Keratinocyte (primary cell): ENCODE measurements at regions not wholly inside any gene's neighbourhood (a gene's known extent, or its start where the extent isn't known, plus 50 kb on each side); places are given as distances from the start of the nearest gene placed in this dataset.

Experiments
- DNase-seq: peaks from one replicate; pipeline ENCODE4 v3.0.0-alpha.2; 2011; ENCODE audit warnings: low read depth, missing footprints, low spot score
- FAIRE-seq: peaks from 2 replicates; lab custom pipeline; 2011; peaks lifted over from hg19 to GRCh38; lab: Jason Lieb, UNC
- H2AFZ ChIP-seq: 2 replicates; pipeline ENCODE4 v1.6.0; 2012; ENCODE audit warnings: low read length, control low read depth, inconsistent platforms; ENCODE audit not compliant: control insufficient read depth
- H3K27ac ChIP-seq: 2 replicates; pipeline ENCODE4 v1.5.1; 2011; ENCODE audit warnings: low read length; ENCODE audit not compliant: control insufficient read depth, insufficient read depth
- H3K27me3 ChIP-seq: 3 replicates; pipeline ENCODE4 v1.6.0; 2011; ENCODE audit warnings: low read length; ENCODE audit not compliant: control insufficient read depth, insufficient read depth; ENCODE audit errors: extremely low read depth
- H3K36me3 ChIP-seq, 2 experiments: 2 replicates in 1 of 2; 3 replicates in 1 of 2; pipeline ENCODE4 v1.5.1; 2011; ENCODE audit warnings: low read length in 2 of 2, mild to moderate bottlenecking in 1 of 2; ENCODE audit not compliant: control insufficient read depth in 2 of 2, insufficient read depth in 2 of 2; ENCODE audit errors: extremely low read depth in 1 of 2
- H3K4me1 ChIP-seq: 3 replicates; pipeline ENCODE4 v1.5.1; 2011; ENCODE audit warnings: low read length; ENCODE audit not compliant: control insufficient read depth, insufficient read depth; ENCODE audit errors: extremely low read depth
- H3K4me2 ChIP-seq: 3 replicates; pipeline ENCODE4 v1.6.0; 2011; ENCODE audit warnings: low read depth, low read length; ENCODE audit not compliant: control insufficient read depth, insufficient read depth; ENCODE audit errors: extremely low read depth
- H3K4me3 ChIP-seq, 3 experiments: fragments of 200-600 bp in 1 of 3; sonication (generic) in 1 of 3; 2 replicates in 2 of 3; 3 replicates in 1 of 3; pipeline ENCODE4 v1.5.1; 2011 to 2016; ENCODE audit warnings: low read length in 3 of 3, mild to moderate bottlenecking in 3 of 3, control low read depth in 2 of 3, inconsistent platforms in 1 of 3, low read depth in 1 of 3, mixed read lengths in 1 of 3, mixed run types in 1 of 3, moderate library complexity in 1 of 3; ENCODE audit not compliant: control insufficient read depth in 2 of 3, insufficient read depth in 2 of 3; ENCODE audit errors: extremely low read depth in 1 of 3
- H3K79me2 ChIP-seq: 2 replicates; pipeline ENCODE4 v1.6.0; 2012; ENCODE audit warnings: low read length; ENCODE audit not compliant: control insufficient read depth, insufficient read depth
- H3K9ac ChIP-seq: 3 replicates; pipeline ENCODE4 v1.6.0; 2011; ENCODE audit warnings: low read length; ENCODE audit not compliant: control insufficient read depth, insufficient read depth; ENCODE audit errors: extremely low read depth
- H3K9me1 ChIP-seq: 3 replicates; pipeline ENCODE4 v1.6.0; 2011; ENCODE audit warnings: low read length; ENCODE audit not compliant: control insufficient read depth, insufficient read depth; ENCODE audit errors: extremely low read depth
- H3K9me3 ChIP-seq: 2 replicates; pipeline ENCODE4 v1.5.1; 2012; ENCODE audit warnings: low read depth, low read length; ENCODE audit not compliant: control insufficient read depth
- H4K20me1 ChIP-seq: 3 replicates; pipeline ENCODE4 v1.6.0; 2011; ENCODE audit warnings: low read length; ENCODE audit not compliant: control insufficient read depth, insufficient read depth; ENCODE audit errors: extremely low read depth
- CTCF ChIP-seq, 3 experiments: IDR thresholded peaks in 1 of 3; conservative IDR thresholded peaks in 1 of 3; optimal IDR thresholded peaks in 1 of 3; 2 replicates in 2 of 3; 3 replicates in 1 of 3; pipeline versions ENCODE3 to v1.5.1; 2011; ENCODE audit warnings: low read length in 3 of 3, mild to moderate bottlenecking in 3 of 3, moderate library complexity in 2 of 3, control low read depth in 1 of 3, inconsistent platforms in 1 of 3; ENCODE audit not compliant: insufficient read depth in 2 of 3; ENCODE audit errors: extremely low read depth in 1 of 3
- EZH2 ChIP-seq: IDR thresholded peaks from one replicate; pipeline ENCODE4 v1.6.1; 2012; ENCODE audit warnings: inconsistent platforms, mild to moderate bottlenecking, low read length, moderate library complexity
- dilution Hi-C: fragments of 300-500 bp; cut with MboI; formaldehyde crosslinking; loops from one replicate; pipeline ENCODE4 v1.7.0; 2020; ENCODE audit warnings: low sequenced_read_pairs; ENCODE audit not compliant: extremely low pct_ligation_motif_present

- Histone ChIP-seq H2AFZ (no peak overlapping the region), H3K79me2 (no peaks in the 10 kb centered on the region), H3K4me1 (no peaks in the 10 kb centered on the region), H3K27me3 (no peaks in the 10 kb centered on the region), H3K4me3 (no peak overlapping the region), H3K9me1 (no peaks in the 10 kb centered on the region), H4K20me1 (no peaks in the 10 kb centered on the region), H3K27ac (no peak overlapping the region), H3K9me3 (peaks cover 23% of the 10 kb centered on the region), H3K36me3 (no peaks in the 10 kb centered on the region), H3K9ac (no peak overlapping the region), H3K4me2 (no peak overlapping the region)
- DNase-seq = no peak
- FAIRE-seq = no peak
- dilution Hi-C loops = no loop called here
- TF ChIP-seq CTCF (optimal IDR thresholded peaks at IDR 0.05 in 1 of 3, IDR thresholded peaks at IDR 0.05 in 1 of 3, conservative IDR thresholded peaks at IDR 0.05 in 1 of 3; ENCODE audit: extremely low read depth in 1 of 3, insufficient read depth in 2 of 3, low read length in 3 of 3) (no peak), EZH2 (no peak)
Observed at GRCh38 chr14:105836160-105836559, 309.8 kb downstream of the TMEM121 start.

- Histone ChIP-seq H3K4me2 (no peak overlapping the region), H3K79me2 (no peaks in the 10 kb centered on the region), H2AFZ (no peak overlapping the region), H3K4me3 (no peak overlapping the region), H3K9me3 (peaks cover 23% of the 10 kb centered on the region), H3K27me3 (no peaks in the 10 kb centered on the region), H4K20me1 (no peaks in the 10 kb centered on the region), H3K36me3 (no peaks in the 10 kb centered on the region), H3K9me1 (no peaks in the 10 kb centered on the region), H3K4me1 (no peaks in the 10 kb centered on the region), H3K9ac (no peak overlapping the region), H3K27ac (no peak overlapping the region)
- FAIRE-seq (no peak), DNase-seq (no peak)
- TF ChIP-seq EZH2 (no peak), CTCF (optimal IDR thresholded peaks at IDR 0.05 in 1 of 3, IDR thresholded peaks at IDR 0.05 in 1 of 3, conservative IDR thresholded peaks at IDR 0.05 in 1 of 3; ENCODE audit: extremely low read depth in 1 of 3, insufficient read depth in 2 of 3, low read length in 3 of 3) (no peak)
- dilution Hi-C loops = no loop called here
Observed at GRCh38 chr14:105836730-105837129, 310.3 kb downstream of the TMEM121 start.
